ENCODE measurements at regions not wholly inside any gene's neighbourhood (a gene's known extent, or its start where the extent isn't known, plus 50 kb on each side); places are given as distances from the start of the nearest gene placed in this dataset.

- TF ChIP-seq, protein P1, sequence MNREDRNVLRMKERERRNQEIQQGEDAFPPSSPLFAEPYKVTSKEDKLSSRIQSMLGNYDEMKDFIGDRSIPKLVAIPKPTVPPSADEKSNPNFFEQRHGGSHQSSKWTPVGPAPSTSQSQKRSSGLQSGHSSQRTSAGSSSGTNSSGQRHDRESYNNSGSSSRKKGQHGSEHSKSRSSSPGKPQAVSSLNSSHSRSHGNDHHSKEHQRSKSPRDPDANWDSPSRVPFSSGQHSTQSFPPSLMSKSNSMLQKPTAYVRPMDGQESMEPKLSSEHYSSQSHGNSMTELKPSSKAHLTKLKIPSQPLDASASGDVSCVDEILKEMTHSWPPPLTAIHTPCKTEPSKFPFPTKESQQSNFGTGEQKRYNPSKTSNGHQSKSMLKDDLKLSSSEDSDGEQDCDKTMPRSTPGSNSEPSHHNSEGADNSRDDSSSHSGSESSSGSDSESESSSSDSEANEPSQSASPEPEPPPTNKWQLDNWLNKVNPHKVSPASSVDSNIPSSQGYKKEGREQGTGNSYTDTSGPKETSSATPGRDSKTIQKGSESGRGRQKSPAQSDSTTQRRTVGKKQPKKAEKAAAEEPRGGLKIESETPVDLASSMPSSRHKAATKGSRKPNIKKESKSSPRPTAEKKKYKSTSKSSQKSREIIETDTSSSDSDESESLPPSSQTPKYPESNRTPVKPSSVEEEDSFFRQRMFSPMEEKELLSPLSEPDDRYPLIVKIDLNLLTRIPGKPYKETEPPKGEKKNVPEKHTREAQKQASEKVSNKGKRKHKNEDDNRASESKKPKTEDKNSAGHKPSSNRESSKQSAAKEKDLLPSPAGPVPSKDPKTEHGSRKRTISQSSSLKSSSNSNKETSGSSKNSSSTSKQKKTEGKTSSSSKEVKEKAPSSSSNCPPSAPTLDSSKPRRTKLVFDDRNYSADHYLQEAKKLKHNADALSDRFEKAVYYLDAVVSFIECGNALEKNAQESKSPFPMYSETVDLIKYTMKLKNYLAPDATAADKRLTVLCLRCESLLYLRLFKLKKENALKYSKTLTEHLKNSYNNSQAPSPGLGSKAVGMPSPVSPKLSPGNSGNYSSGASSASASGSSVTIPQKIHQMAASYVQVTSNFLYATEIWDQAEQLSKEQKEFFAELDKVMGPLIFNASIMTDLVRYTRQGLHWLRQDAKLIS (CRISPR knock-in tag; IDR thresholded peaks at IDR 0.05; ENCODE audit: borderline replicate concordance): no peak
- TF ChIP-seq, protein P2, sequence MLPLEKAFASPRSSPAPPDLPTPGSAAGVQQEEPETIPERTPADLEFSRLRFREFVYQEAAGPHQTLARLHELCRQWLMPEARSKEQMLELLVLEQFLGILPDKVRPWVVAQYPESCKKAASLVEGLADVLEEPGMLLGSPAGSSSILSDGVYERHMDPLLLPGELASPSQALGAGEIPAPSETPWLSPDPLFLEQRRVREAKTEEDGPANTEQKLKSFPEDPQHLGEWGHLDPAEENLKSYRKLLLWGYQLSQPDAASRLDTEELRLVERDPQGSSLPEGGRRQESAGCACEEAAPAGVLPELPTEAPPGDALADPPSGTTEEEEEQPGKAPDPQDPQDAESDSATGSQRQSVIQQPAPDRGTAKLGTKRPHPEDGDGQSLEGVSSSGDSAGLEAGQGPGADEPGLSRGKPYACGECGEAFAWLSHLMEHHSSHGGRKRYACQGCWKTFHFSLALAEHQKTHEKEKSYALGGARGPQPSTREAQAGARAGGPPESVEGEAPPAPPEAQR (CRISPR knock-in tag; IDR thresholded peaks at IDR 0.05): no peak
- no peak for TF ChIP-seq ZNF317 (CRISPR knock-in tag; IDR thresholded peaks at IDR 0.05; ENCODE audit: borderline replicate concordance, low read depth)
- TF ChIP-seq ZNF219 (CRISPR knock-in tag; IDR thresholded peaks at IDR 0.05; ENCODE audit: borderline replicate concordance): no peak
- no peak for TF ChIP-seq CREB1 (CRISPR knock-in tag; IDR thresholded peaks at IDR 0.05)
Observed at GRCh38 chr4:126526335-126526734, 1106.4 kb upstream of the INTU start (continued).

DNA sequence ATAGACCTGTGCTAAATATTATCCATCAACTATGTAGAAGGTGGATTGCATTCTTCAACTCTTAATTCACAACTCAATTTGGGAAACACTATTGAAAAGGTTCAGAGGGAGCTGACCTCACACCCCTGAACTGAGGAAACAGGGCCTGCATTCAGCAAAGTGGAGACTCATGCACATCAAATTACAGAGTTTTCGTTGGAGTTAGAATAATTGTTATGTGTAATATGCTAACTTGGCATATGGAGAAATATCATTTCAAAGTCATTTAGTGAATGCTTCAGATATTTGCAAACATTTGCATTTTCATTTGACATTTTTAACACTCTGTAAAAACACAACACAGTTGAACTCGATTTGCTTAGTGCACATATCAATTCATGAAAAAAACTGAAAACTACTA, 1102.8 kb upstream of the INTU start:
- peaks cover 30% of the 10 kb centered on the region for H3K9me3 Mint-ChIP-seq
- ATAC-seq (no peak), DNase-seq (ENCODE audit: low spot score) (no peak)
- no peak overlapping the region for H3K4me3 Mint-ChIP-seq
- ChIA-PET CTCF (no interaction called here), POLR2A (no interaction called here)
- no peak overlapping the region for H3K27ac Mint-ChIP-seq
- H3K4me1 Mint-ChIP-seq: peaks cover 12% of the 10 kb centered on the region
- H3K36me3 Mint-ChIP-seq: peaks cover 11% of the 10 kb centered on the region
- TF ChIP-seq NFATC4 (CRISPR knock-in tag; IDR thresholded peaks at IDR 0.05) (no peak), OVOL2 (CRISPR knock-in tag; IDR thresholded peaks at IDR 0.05; ENCODE audit: borderline replicate concordance) (no peak), ZNF425 (CRISPR knock-in tag; conservative IDR thresholded peaks at IDR 0.05) (no peak)
- TF ChIP-seq, protein P3, sequence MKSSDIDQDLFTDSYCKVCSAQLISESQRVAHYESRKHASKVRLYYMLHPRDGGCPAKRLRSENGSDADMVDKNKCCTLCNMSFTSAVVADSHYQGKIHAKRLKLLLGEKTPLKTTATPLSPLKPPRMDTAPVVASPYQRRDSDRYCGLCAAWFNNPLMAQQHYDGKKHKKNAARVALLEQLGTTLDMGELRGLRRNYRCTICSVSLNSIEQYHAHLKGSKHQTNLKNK (CRISPR knock-in tag; IDR thresholded peaks at IDR 0.05): no peak
- H3K27me3 Mint-ChIP-seq (ENCODE audit: low read depth): no peaks in the 10 kb centered on the region

- H3K4me1 Mint-ChIP-seq: peaks cover 12% of the 10 kb centered on the region
- CTCF ChIA-PET: no interaction called here
- no peak for ATAC-seq
- H3K27me3 Mint-ChIP-seq (ENCODE audit: low read depth): no peaks in the 10 kb centered on the region
- H3K27ac Mint-ChIP-seq: no peak overlapping the region
- H3K36me3 Mint-ChIP-seq: 0 out of 2 replicates have a peak, but pooled peaks cover 3% of the 10 kb centered on the region
- TF ChIP-seq FOXK1 (CRISPR knock-in tag; IDR thresholded peaks at IDR 0.05): no peak
- TF ChIP-seq NFATC4 (CRISPR knock-in tag; IDR thresholded peaks at IDR 0.05): no peak
- TF ChIP-seq, protein P4, sequence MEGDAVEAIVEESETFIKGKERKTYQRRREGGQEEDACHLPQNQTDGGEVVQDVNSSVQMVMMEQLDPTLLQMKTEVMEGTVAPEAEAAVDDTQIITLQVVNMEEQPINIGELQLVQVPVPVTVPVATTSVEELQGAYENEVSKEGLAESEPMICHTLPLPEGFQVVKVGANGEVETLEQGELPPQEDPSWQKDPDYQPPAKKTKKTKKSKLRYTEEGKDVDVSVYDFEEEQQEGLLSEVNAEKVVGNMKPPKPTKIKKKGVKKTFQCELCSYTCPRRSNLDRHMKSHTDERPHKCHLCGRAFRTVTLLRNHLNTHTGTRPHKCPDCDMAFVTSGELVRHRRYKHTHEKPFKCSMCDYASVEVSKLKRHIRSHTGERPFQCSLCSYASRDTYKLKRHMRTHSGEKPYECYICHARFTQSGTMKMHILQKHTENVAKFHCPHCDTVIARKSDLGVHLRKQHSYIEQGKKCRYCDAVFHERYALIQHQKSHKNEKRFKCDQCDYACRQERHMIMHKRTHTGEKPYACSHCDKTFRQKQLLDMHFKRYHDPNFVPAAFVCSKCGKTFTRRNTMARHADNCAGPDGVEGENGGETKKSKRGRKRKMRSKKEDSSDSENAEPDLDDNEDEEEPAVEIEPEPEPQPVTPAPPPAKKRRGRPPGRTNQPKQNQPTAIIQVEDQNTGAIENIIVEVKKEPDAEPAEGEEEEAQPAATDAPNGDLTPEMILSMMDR (IDR thresholded peaks at IDR 0.05): no peak
- TF ChIP-seq AR (CRISPR knock-in tag; IDR thresholded peaks at IDR 0.05): no peak
- no peak for TF ChIP-seq PRRX2 (CRISPR knock-in tag; IDR thresholded peaks at IDR 0.05)
- TF ChIP-seq ZNF671 (CRISPR knock-in tag; IDR thresholded peaks at IDR 0.05): no peak
- TF ChIP-seq USF2 (CRISPR knock-in tag; IDR thresholded peaks at IDR 0.05): no peak
- TF ChIP-seq TCF7 (CRISPR knock-in tag; IDR thresholded peaks at IDR 0.05; ENCODE audit: low read depth): no peak
- no peak for TF ChIP-seq ZNF263 (CRISPR knock-in tag; IDR thresholded peaks at IDR 0.05; ENCODE audit: low read depth)
- TF ChIP-seq, protein P5, sequence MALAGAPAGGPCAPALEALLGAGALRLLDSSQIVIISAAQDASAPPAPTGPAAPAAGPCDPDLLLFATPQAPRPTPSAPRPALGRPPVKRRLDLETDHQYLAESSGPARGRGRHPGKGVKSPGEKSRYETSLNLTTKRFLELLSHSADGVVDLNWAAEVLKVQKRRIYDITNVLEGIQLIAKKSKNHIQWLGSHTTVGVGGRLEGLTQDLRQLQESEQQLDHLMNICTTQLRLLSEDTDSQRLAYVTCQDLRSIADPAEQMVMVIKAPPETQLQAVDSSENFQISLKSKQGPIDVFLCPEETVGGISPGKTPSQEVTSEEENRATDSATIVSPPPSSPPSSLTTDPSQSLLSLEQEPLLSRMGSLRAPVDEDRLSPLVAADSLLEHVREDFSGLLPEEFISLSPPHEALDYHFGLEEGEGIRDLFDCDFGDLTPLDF (CRISPR knock-in tag; IDR thresholded peaks at IDR 0.05): no peak
- no peak for DNase-seq (ENCODE audit: low spot score)
- no peak overlapping the region for H3K4me3 Mint-ChIP-seq
- POLR2A ChIA-PET: no interaction called here
- peaks cover 19% of the 10 kb centered on the region for H3K9me3 Mint-ChIP-seq
Observed at GRCh38 chr4:126530996-126531585, 1101.7 kb upstream of the INTU start.
